ENCODE measurements at regions not wholly inside any gene's neighbourhood (a gene's known extent, or its start where the extent isn't known, plus 50 kb on each side); places are given as distances from the start of the nearest gene placed in this dataset.

DNA sequence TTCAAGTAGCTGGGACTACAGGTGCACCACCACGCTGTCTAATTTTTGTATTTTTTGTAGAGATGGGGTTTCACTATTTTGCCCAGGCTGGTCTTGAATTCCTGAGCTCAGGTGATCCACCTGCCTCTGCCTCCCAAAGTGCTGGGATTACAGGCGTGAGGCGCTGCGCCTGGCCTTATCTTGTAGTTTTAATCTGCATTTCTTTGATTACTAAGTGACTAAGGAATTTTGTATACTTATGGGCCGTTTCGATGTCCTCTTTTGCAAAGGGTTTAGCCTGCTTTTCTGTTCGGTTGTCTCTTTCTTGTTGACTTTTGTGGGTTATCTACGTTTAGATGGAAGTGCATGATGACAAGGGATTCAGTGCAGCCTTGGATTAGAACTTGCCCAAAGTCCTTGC, 500.6 kb downstream of the QKI start:
- no peaks in the 10 kb centered on the region for H3K27me3 ChIP-seq (ENCODE audit: insufficient read depth, low read length)
- Mint-ChIP-seq H3K27ac (ENCODE audit: unreplicated experiment) (no peak overlapping the region), H3K27me3 (ENCODE audit: low read depth, unreplicated experiment) (peaks cover 5% of the 10 kb centered on the region), H3K4me3 (ENCODE audit: unreplicated experiment) (no peak overlapping the region), H3K9me3 (ENCODE audit: unreplicated experiment) (peaks cover 2% of the 10 kb centered on the region), H3K4me1 (ENCODE audit: low read depth, unreplicated experiment) (no peaks in the 10 kb centered on the region), H3K36me3 (ENCODE audit: low read depth, unreplicated experiment) (peaks cover 2% of the 10 kb centered on the region)
- H3K36me3 ChIP-seq (ENCODE audit: insufficient read depth, low read length), result no peaks in the 10 kb centered on the region
- no peak overlapping the region for H3K27ac ChIP-seq (ENCODE audit: low read depth, low read length)
- no peak for DNase-seq (ENCODE audit: low read depth)
- no peak overlapping the region for H3K4me2 ChIP-seq (ENCODE audit: low read length)
- H3K4me3 ChIP-seq (ENCODE audit: insufficient read depth, low read depth, low read length), result no peak overlapping the region
- H4K20me1 ChIP-seq (ENCODE audit: insufficient read depth, low read length), result no peaks in the 10 kb centered on the region
- no peaks in the 10 kb centered on the region for H3K9me3 ChIP-seq (ENCODE audit: insufficient read depth, low read depth, low read length)
- no peak for FAIRE-seq
- no peaks in the 10 kb centered on the region for H3K79me2 ChIP-seq (ENCODE audit: insufficient read depth, low read length)
- no peaks in the 10 kb centered on the region for H3K4me1 ChIP-seq (ENCODE audit: insufficient read depth, low read length)
- TF ChIP-seq CTCF (IDR thresholded peaks at IDR 0.05; ENCODE audit: insufficient read depth, low read depth, low read length) (no peak), EZH2 (IDR thresholded peaks at IDR 0.05; ENCODE audit: insufficient read depth, low read length) (no peak)
- no peak overlapping the region for H2AFZ ChIP-seq (ENCODE audit: low read depth, low read length)
- H3K9ac ChIP-seq (ENCODE audit: low read length), result no peak overlapping the region

- H2AFZ ChIP-seq (ENCODE audit: low read depth, low read length), result no peak overlapping the region
- no peaks in the 10 kb centered on the region for H3K79me2 ChIP-seq (ENCODE audit: insufficient read depth, low read length)
- Mint-ChIP-seq H3K36me3 (ENCODE audit: low read depth, unreplicated experiment) (peaks cover 2% of the 10 kb centered on the region), H3K9me3 (ENCODE audit: unreplicated experiment) (peaks cover 2% of the 10 kb centered on the region), H3K4me3 (ENCODE audit: unreplicated experiment) (no peak overlapping the region), H3K4me1 (ENCODE audit: low read depth, unreplicated experiment) (no peaks in the 10 kb centered on the region), H3K27me3 (ENCODE audit: low read depth, unreplicated experiment) (peaks cover 5% of the 10 kb centered on the region), H3K27ac (ENCODE audit: unreplicated experiment) (no peak overlapping the region)
- no peaks in the 10 kb centered on the region for H3K27me3 ChIP-seq (ENCODE audit: insufficient read depth, low read length)
- no peak for DNase-seq (ENCODE audit: low read depth)
- no peak overlapping the region for H3K4me3 ChIP-seq (ENCODE audit: insufficient read depth, low read depth, low read length)
- no peaks in the 10 kb centered on the region for H4K20me1 ChIP-seq (ENCODE audit: insufficient read depth, low read length)
- H3K36me3 ChIP-seq (ENCODE audit: insufficient read depth, low read length), result no peaks in the 10 kb centered on the region
- no peak for FAIRE-seq
- no peaks in the 10 kb centered on the region for H3K4me1 ChIP-seq (ENCODE audit: insufficient read depth, low read length)
- no peak overlapping the region for H3K9ac ChIP-seq (ENCODE audit: low read length)
- no peak for TF ChIP-seq EZH2 (IDR thresholded peaks at IDR 0.05; ENCODE audit: insufficient read depth, low read length)
- TF ChIP-seq CTCF (IDR thresholded peaks at IDR 0.05; ENCODE audit: insufficient read depth, low read depth, low read length), result no peak
- H3K4me2 ChIP-seq (ENCODE audit: low read length), result no peak overlapping the region
- no peak overlapping the region for H3K27ac ChIP-seq (ENCODE audit: low read depth, low read length)
- H3K9me3 ChIP-seq (ENCODE audit: insufficient read depth, low read depth, low read length), result no peaks in the 10 kb centered on the region
These were observed 498.5 kb downstream of the QKI start for GRCh38 chr6:163913045-163913444.

DNA sequence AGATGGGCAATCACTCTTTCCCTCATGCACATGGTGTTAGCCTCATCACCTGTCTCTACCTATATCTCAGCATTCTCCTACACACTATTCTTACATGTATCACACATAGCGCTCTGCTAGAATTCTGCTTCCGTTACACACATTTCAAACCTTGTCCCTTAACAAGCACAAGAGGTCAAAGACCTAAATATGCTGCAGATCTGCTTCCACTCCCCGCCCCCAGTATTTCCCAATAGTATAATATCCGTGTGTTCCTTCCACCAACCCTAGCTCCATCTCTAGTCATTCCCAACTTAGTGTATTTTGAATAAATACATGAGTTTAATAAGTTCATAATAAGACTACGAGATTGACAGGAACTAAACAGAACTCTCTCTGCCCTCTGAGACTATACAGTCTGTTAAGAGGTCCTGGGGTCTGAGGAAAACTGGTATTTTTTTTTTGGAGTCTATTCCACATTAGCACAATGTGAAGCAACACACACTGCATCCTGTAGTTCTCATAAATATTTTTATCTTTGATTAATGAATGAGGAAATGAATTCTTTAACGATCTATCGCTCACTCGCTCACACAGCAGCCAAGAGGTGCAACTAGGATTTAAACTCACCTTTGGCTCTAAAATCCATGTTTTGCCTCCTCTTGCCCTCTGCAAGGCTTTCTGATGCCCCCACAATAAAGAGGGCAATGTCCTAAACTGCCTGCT, 491.6 kb downstream of the QKI start:
- H3K4me1 Mint-ChIP-seq (ENCODE audit: low read depth, unreplicated experiment), result peaks cover 6% of the 10 kb centered on the region
- no peaks in the 10 kb centered on the region for H3K27me3 ChIP-seq (ENCODE audit: insufficient read depth, low read length)

More for the DNA sequence above, 491.6 kb downstream of the QKI start:
- no peak overlapping the region for H3K27ac ChIP-seq (ENCODE audit: low read depth, low read length)
- Mint-ChIP-seq H3K36me3 (ENCODE audit: low read depth, unreplicated experiment) (no peaks in the 10 kb centered on the region), H3K9me3 (ENCODE audit: unreplicated experiment) (no peaks in the 10 kb centered on the region), H3K4me3 (ENCODE audit: unreplicated experiment) (no peak overlapping the region), H3K27ac (ENCODE audit: unreplicated experiment) (no peak overlapping the region), H3K27me3 (ENCODE audit: low read depth, unreplicated experiment) (no peaks in the 10 kb centered on the region)
- TF ChIP-seq CTCF (IDR thresholded peaks at IDR 0.05; ENCODE audit: insufficient read depth, low read depth, low read length) (no peak), EZH2 (IDR thresholded peaks at IDR 0.05; ENCODE audit: insufficient read depth, low read length) (no peak)
- no peak for FAIRE-seq
- no peaks in the 10 kb centered on the region for H3K79me2 ChIP-seq (ENCODE audit: insufficient read depth, low read length)
- H2AFZ ChIP-seq (ENCODE audit: low read depth, low read length), result no peak overlapping the region
- no peaks in the 10 kb centered on the region for H3K9me3 ChIP-seq (ENCODE audit: insufficient read depth, low read depth, low read length)
- H3K4me3 ChIP-seq (ENCODE audit: insufficient read depth, low read depth, low read length), result no peak overlapping the region
- no peaks in the 10 kb centered on the region for H3K36me3 ChIP-seq (ENCODE audit: insufficient read depth, low read length)
- H4K20me1 ChIP-seq (ENCODE audit: insufficient read depth, low read length), result no peaks in the 10 kb centered on the region
- no peak for DNase-seq (ENCODE audit: low read depth)
- H3K9ac ChIP-seq (ENCODE audit: low read length), result no peak overlapping the region
- no peak overlapping the region for H3K4me2 ChIP-seq (ENCODE audit: low read length)
- H3K4me1 ChIP-seq (ENCODE audit: insufficient read depth, low read length), result no peaks in the 10 kb centered on the region
